ENCODE measurements at regions not wholly inside any gene's neighbourhood (a gene's known extent, or its start where the extent isn't known, plus 50 kb on each side); places are given as distances from the start of the nearest gene placed in this dataset.
"Not testable (repeated sequence)": the region's sequence is repeated elsewhere in the genome, so short reads cannot be mapped to it uniquely, and the experiment has no call there.

- Mint-ChIP-seq H3K27me3 (ENCODE audit: low read depth) (peaks cover 9% of the 10 kb centered on the region), H3K4me3 (no peak overlapping the region), H3K36me3 (ENCODE audit: insufficient read depth) (no peaks in the 10 kb centered on the region), H3K4me1 (ENCODE audit: low read depth) (no peaks in the 10 kb centered on the region), H3K9me3 (no peaks in the 10 kb centered on the region)
- DNase-seq (no peak), ATAC-seq (no peak)
Measured at GRCh38 chr21:15204140-15204969, 139.6 kb upstream of the NRIP1 start.

GRCh38 chr21:15204970-15205286, 140.1 kb upstream of the NRIP1 start:
- no peak for DNase-seq
- no peaks in the 10 kb centered on the region for H3K4me1 Mint-ChIP-seq (ENCODE audit: low read depth)
- H3K9me3 Mint-ChIP-seq = no peaks in the 10 kb centered on the region
- H3K27me3 Mint-ChIP-seq (ENCODE audit: low read depth) = peaks cover 9% of the 10 kb centered on the region
- H3K4me3 Mint-ChIP-seq = no peak overlapping the region
- ATAC-seq = no peak
- H3K36me3 Mint-ChIP-seq (ENCODE audit: insufficient read depth) = no peaks in the 10 kb centered on the region

- H3K4me1 Mint-ChIP-seq (ENCODE audit: low read depth) = no peaks in the 10 kb centered on the region
- H3K36me3 Mint-ChIP-seq (ENCODE audit: insufficient read depth) = no peaks in the 10 kb centered on the region
- peaks cover 12% of the 10 kb centered on the region for H3K27me3 Mint-ChIP-seq (ENCODE audit: low read depth)
- H3K9me3 Mint-ChIP-seq = no peaks in the 10 kb centered on the region
- no peak for DNase-seq
- no peak for ATAC-seq
- no peak overlapping the region for H3K4me3 Mint-ChIP-seq
Measured at GRCh38 chr21:15206514-15206913, 141.7 kb upstream of the NRIP1 start.

- H3K27me3 Mint-ChIP-seq (ENCODE audit: low read depth) = peaks cover 12% of the 10 kb centered on the region
- H3K4me1 Mint-ChIP-seq (ENCODE audit: low read depth) = peaks cover 1% of the 10 kb centered on the region
- DNase-seq (no peak), ATAC-seq (no peak)
- no peaks in the 10 kb centered on the region for H3K36me3 Mint-ChIP-seq (ENCODE audit: insufficient read depth)
- no peaks in the 10 kb centered on the region for H3K9me3 Mint-ChIP-seq
- no peak overlapping the region for H3K4me3 Mint-ChIP-seq
Measured at GRCh38 chr21:15207231-15207630, 142.4 kb upstream of the NRIP1 start.

GRCh38 chr21:15207635-15208370, 143.0 kb upstream of the NRIP1 start:
- DNase-seq (no peak), ATAC-seq (no peak)
- Mint-ChIP-seq H3K4me3 (no peak overlapping the region), H3K36me3 (ENCODE audit: insufficient read depth) (no peaks in the 10 kb centered on the region), H3K4me1 (ENCODE audit: low read depth) (peaks cover 1% of the 10 kb centered on the region), H3K27me3 (ENCODE audit: low read depth) (peaks cover 12% of the 10 kb centered on the region), H3K9me3 (no peaks in the 10 kb centered on the region)

- Mint-ChIP-seq H3K9me3 (no peaks in the 10 kb centered on the region), H3K4me1 (ENCODE audit: low read depth) (peaks cover 1% of the 10 kb centered on the region), H3K4me3 (no peak overlapping the region), H3K27me3 (ENCODE audit: low read depth) (peaks cover 12% of the 10 kb centered on the region), H3K36me3 (ENCODE audit: insufficient read depth) (no peaks in the 10 kb centered on the region)
- DNase-seq = no peak
- no peak for ATAC-seq
Measured at GRCh38 chr21:15208786-15209185, 144.0 kb upstream of the NRIP1 start.

GRCh38 chr21:15209224-15209623, 144.4 kb upstream of the NRIP1 start:
- Mint-ChIP-seq H3K9me3 (no peaks in the 10 kb centered on the region), H3K4me3 (no peak overlapping the region), H3K27me3 (ENCODE audit: low read depth) (peaks cover 12% of the 10 kb centered on the region), H3K36me3 (ENCODE audit: insufficient read depth) (no peaks in the 10 kb centered on the region), H3K4me1 (ENCODE audit: low read depth) (peaks cover 1% of the 10 kb centered on the region)
- DNase-seq (no peak), ATAC-seq (no peak)

GRCh38 chr21:15210235-15210678, 145.5 kb upstream of the NRIP1 start:
- Mint-ChIP-seq H3K4me3 (no peak overlapping the region), H3K4me1 (ENCODE audit: low read depth) (peaks cover 1% of the 10 kb centered on the region), H3K27me3 (ENCODE audit: low read depth) (peaks cover 9% of the 10 kb centered on the region), H3K9me3 (no peaks in the 10 kb centered on the region), H3K36me3 (ENCODE audit: insufficient read depth) (no peaks in the 10 kb centered on the region)
- ATAC-seq (no peak), DNase-seq (no peak)

GRCh38 chr21:15211491-15212133, 146.8 kb upstream of the NRIP1 start:
- no peak for DNase-seq
- H3K27me3 Mint-ChIP-seq (ENCODE audit: low read depth) = peaks cover 3% of the 10 kb centered on the region
- no peaks in the 10 kb centered on the region for H3K9me3 Mint-ChIP-seq
- no peaks in the 10 kb centered on the region for H3K36me3 Mint-ChIP-seq (ENCODE audit: insufficient read depth)
- ATAC-seq = no peak
- H3K4me3 Mint-ChIP-seq = no peak overlapping the region
- peaks cover 1% of the 10 kb centered on the region for H3K4me1 Mint-ChIP-seq (ENCODE audit: low read depth)

- H3K27me3 Mint-ChIP-seq (ENCODE audit: low read depth) = peaks cover 3% of the 10 kb centered on the region
Measured at GRCh38 chr21:15212206-15212605, 147.4 kb upstream of the NRIP1 start.

GRCh38 chr21:15218476-15218875, 153.7 kb upstream of the NRIP1 start:
- H3K36me3 Mint-ChIP-seq (ENCODE audit: insufficient read depth); H3K4me1 Mint-ChIP-seq (ENCODE audit: low read depth); H3K9me3 Mint-ChIP-seq; H3K27me3 Mint-ChIP-seq (ENCODE audit: low read depth); ATAC-seq; H3K4me3 Mint-ChIP-seq; DNase-seq: not testable (repeated sequence)

More at GRCh38 chr21:15212206-15212605, 147.4 kb upstream of the NRIP1 start:
- ATAC-seq (no peak), DNase-seq (no peak)
- Mint-ChIP-seq H3K9me3 (no peaks in the 10 kb centered on the region), H3K36me3 (ENCODE audit: insufficient read depth) (no peaks in the 10 kb centered on the region), H3K4me1 (ENCODE audit: low read depth) (peaks cover 1% of the 10 kb centered on the region), H3K4me3 (no peak overlapping the region)

GRCh38 chr21:15219039-15219438, 154.2 kb upstream of the NRIP1 start:
- no peak overlapping the region for H3K4me3 Mint-ChIP-seq
- DNase-seq (no peak), ATAC-seq (no peak)
- no peaks in the 10 kb centered on the region for H3K9me3 Mint-ChIP-seq
- H3K36me3 Mint-ChIP-seq (ENCODE audit: insufficient read depth) = no peaks in the 10 kb centered on the region
- no peaks in the 10 kb centered on the region for H3K4me1 Mint-ChIP-seq (ENCODE audit: low read depth)
- no peaks in the 10 kb centered on the region for H3K27me3 Mint-ChIP-seq (ENCODE audit: low read depth)

GRCh38 chr21:15219894-15220293, 155.1 kb upstream of the NRIP1 start:
- Mint-ChIP-seq H3K4me1 (ENCODE audit: low read depth) (no peaks in the 10 kb centered on the region), H3K4me3 (no peak overlapping the region), H3K27me3 (ENCODE audit: low read depth) (no peaks in the 10 kb centered on the region), H3K9me3 (no peaks in the 10 kb centered on the region), H3K36me3 (ENCODE audit: insufficient read depth) (no peaks in the 10 kb centered on the region)
- ATAC-seq = no peak
- DNase-seq = no peak

- H3K4me1 Mint-ChIP-seq (ENCODE audit: low read depth) = no peaks in the 10 kb centered on the region
- no peak for DNase-seq
- no peaks in the 10 kb centered on the region for H3K36me3 Mint-ChIP-seq (ENCODE audit: insufficient read depth)
- no peaks in the 10 kb centered on the region for H3K27me3 Mint-ChIP-seq (ENCODE audit: low read depth)
- peak in 1 of 2 donors; percentile 41 for ATAC-seq
- H3K4me3 Mint-ChIP-seq = no peak overlapping the region
- no peaks in the 10 kb centered on the region for H3K9me3 Mint-ChIP-seq
Measured at GRCh38 chr21:15221799-15222386, 157.1 kb upstream of the NRIP1 start.

Measured in activated T-cell treated with anti-CD3 and anti-CD28 coated beads, Interleukin-2, amount 50 U/mL, for 4 hours (primary cell).